Activated CD8-positive, alpha-beta memory T cell treated with anti-CD3 and anti-CD28 coated beads for 48 hours (primary cell): ENCODE measurements at regions not wholly inside any gene's neighbourhood (a gene's known extent, or its start where the extent isn't known, plus 50 kb on each side); places are given as distances from the start of the nearest gene placed in this dataset.

Experiments
- DNase-seq, 3 experiments: peaks; one replicate each; pipeline ENCODE4 v3.0.0-alpha.2; 2020; ENCODE audit warnings: low read depth in 2 of 3, low spot score in 2 of 3

- DNase-seq = no peak
Measured at GRCh38 chr2:128624956-128625355, 306.3 kb upstream of the HS6ST1 start.

- DNase-seq = no peak
Measured at GRCh38 chr2:128625421-128625820, 306.8 kb upstream of the HS6ST1 start.

DNA sequence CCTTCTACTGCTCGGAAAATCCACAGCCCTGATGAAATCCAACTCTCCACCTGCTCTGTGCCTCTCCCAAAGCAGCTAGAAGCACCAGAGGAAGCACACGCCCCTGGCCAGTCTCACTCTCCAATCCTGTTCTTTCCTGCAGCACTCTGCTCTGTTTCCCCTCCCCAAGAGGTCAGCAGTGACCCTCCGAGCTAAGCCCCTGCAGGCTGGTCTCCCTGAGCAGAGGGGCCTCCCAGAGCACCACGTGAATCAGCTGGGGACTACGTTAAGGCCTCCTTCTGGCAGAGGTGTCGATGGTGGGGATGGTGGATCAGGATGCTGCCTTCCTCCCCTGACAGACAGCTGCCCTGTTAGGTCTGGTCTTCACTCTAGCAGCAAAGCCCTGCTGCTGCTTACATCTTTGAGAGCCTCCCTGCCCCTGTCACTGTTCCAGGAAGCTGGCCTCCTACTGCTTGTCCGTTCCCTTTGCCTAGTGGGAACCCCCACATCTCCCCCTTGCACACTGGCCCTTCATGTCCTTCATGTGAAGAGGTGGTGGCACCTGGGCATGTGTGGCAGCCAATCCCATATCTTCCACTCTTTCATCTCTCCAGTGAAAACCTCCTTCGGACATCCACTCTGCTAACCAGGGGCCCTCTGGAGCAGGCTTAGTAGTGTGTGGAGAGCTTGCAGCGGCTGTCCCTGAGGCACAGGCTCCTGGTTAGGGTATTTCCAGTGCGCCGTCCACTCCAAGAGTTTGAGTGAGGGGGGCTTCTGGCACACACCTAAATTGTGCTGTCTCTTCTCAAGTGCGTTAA, 307.5 kb upstream of the HS6ST1 start:
- no peak for DNase-seq

DNA sequence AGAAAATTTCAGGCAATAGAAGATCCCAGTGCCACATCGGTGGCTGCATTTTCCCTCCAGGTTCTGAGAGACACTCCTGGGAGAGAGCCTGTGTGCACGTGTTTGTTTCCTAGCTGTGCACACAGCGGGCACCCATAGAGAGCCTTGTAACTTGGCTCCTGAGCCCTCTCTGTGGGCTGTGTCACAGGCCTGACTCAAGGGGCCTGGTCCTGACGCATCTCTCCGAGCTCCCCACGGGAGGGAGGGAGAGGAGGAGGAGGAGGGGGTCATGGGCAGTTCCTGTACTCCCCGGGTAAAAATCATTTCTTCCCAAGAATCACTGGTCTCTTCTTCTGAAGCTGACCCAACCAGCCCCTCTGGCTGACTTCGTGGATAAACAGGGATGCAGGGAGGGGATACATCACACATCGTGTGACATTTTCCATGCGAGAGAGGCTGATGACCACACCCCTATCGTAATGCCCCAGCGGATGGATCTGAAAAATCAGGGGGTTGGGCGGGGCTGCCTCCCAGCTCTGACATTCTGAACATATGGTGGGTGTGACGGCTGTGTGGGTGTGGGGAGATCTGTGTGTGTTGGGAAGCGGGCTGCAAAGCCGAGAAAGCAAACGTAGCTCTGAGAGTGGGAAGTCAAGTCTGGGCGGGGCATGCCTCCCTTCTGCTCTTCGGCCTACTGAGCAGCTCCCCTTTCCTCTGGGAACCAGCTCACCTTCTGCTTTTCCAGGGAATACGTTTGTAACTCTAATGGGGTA, 308.3 kb upstream of the HS6ST1 start:
- no peak for DNase-seq

GRCh38 chr2:128628206-128628605, 309.5 kb upstream of the HS6ST1 start:
- no peak for DNase-seq

DNA sequence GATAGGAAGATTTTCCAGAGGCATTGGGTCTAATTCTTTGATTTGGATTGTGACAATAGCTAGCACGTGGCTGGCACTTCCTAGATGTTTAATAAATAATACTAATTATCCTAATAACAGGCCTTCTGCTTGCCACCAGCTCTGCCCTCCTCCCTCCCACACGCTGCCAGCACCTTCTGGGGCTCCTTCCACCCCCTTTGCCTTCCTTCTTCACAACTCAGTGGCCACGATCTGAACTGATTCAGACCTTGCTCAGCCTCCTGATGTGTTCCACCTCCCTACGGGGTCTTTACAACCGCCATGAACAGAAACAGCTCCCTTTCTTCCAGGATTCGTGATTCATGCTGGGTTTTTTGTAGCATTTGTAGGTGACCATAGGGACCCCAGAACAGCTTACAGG, 310.3 kb upstream of the HS6ST1 start:
- no peak for DNase-seq

GRCh38 chr2:128630974-128631697, 312.5 kb upstream of the HS6ST1 start:
- no peak for DNase-seq

DNA sequence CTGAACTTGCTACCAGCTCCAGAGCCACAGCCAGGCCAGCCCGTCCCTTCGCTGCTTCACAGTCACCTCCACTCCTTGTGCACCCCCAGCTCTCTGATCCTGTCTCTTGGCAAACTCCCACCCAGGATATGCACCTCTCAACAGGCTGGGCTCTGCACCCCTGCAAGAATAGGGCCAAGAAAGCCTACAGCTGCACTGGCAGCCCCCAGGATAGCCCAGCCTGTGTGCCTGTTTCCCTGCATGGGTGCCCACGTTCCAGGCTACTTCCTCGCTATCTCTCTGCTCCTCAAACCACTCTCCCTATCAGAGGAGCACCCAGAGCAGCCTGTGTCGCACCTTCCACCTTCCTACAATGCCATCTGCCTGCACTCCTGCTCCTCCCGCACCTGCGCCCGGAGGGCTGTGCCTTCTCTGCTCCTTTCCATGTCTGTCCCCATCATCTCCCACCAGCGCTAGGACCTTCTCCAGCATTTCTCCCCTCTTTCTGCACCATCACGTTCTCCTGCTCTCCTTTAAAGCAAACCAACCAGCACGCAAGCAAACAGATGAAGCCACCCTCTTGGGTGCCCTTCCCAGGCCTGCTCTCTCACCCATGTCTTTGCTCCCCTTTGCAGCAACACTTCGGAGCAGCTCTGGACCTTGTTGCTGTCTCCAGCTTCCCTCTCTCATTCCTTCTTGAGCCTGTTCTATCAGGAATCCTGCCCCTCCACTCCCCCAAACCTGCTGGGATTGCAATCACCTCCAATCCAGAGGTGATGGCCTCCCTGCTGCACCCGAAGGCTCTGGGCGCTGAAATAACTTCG, 313.2 kb upstream of the HS6ST1 start:
- DNase-seq = no peak

DNA sequence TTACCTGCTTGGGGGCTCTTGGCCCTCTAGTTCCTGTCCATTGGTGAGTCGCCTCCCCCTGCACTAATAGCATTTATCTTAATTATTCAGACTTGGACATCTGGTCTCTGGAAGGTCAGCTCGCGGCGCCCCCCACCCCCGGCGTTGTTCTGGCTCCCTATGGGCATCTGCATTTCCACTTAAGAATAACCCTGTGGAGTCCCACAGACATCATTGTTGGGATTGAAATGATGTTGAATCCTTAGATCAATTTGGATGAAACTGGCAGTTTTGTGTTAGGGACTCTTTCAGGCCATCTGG, 313.8 kb upstream of the HS6ST1 start:
- no peak for DNase-seq

DNA sequence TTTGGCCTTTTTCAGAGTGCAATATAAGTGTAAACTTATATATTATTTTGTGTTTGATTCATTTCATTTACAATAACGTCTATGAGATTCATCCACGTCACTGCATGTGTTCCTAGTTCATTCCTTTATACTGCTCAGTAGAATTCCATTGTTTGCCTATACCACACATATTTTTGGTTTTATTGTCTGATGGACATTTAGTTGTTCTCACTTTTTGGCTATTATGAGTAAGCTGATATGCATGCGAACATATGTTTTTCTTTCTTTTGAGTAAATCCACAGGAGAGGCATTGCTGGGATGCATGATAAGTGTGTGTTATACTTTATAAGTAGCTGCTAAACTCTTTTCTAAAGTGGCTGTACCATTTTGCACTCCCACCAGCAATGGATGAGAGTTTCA, 314.8 kb upstream of the HS6ST1 start:
- no peak for DNase-seq

DNA sequence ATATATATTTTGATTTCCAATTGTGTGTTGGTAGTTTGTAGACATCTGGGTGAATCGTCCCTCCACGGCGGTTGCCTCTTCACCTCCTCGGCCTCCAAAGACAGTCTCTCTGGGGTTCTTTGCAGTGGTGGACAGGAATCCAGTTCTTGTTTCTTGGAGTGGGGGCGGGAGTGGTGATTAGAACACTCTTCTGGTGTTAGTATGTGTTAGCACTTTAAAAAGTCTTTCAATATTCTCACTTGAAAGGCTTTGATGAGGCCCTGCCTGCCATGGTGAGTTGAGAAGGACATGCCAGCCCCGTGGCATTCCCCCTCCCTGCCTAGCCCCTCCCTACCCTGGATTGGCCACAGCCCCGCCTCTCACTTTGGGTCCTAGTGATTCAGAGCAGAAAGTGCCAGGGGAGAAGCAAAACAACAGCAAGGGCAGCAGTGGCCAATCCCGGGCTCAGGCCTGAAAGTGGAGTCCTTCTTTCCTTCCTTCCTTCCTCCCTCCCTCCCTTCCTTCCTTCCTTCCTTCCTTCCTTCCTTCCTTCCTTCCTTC, 316.8 kb upstream of the HS6ST1 start:
- DNase-seq = no peak

- no peak for DNase-seq
Measured at GRCh38 chr2:128636802-128637147, 318.1 kb upstream of the HS6ST1 start.

DNA sequence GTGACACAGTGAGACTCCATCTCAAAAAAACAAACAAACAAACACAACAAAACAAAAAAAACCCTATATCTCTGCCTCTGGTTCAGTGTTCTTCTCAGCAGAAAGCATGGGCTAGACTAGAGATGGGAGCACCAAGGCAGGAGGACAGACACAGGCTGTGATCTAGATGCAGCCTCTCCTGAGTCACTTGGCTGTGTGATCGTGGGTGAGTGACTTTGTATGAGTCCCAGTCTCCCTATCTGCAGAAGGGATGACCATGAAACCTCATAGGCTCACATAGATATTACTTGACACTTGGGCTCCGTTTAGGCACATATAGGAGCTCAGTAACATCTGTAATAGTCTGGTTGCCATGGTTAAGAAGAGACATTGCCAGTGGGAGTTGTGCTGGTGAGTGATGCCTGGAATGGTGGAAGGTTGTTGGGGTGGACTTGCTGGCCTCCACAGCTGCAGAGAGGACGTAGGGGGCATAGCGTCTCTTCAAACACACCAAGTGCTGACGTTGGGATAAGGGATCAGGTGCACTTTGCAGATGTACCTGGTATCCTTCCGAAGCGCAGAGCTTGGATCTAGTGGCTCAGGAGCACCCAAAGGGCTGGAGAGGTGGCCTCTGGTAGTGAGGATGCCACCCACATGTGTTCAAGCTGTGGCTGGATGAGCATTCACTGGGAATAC, 318.9 kb upstream of the HS6ST1 start:
- DNase-seq = no peak

- no peak for DNase-seq
Measured at GRCh38 chr2:128638341-128639119, 319.9 kb upstream of the HS6ST1 start.

GRCh38 chr2:128639120-128639477, 320.4 kb upstream of the HS6ST1 start:
- DNase-seq = no peak

DNA sequence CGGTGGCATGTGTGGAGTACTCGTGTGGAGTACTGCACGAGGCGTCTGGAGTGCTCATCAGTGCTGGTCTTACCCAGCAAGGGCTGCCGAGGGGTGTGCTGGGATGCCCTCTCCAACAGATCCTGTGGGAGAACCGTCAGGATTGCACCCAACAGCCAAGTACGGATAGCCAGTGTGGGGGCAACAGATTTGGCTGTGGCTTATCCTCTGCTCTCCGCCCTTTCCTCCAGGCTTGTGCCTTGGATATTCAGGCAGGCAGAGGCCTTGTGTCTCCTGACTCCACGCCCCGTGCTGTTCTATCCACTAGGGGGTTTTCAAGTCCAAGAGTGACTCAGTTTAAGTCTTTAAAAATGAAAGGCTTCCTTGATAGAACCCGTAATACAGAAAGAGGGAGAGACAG, 321.0 kb upstream of the HS6ST1 start:
- DNase-seq = no peak

DNA sequence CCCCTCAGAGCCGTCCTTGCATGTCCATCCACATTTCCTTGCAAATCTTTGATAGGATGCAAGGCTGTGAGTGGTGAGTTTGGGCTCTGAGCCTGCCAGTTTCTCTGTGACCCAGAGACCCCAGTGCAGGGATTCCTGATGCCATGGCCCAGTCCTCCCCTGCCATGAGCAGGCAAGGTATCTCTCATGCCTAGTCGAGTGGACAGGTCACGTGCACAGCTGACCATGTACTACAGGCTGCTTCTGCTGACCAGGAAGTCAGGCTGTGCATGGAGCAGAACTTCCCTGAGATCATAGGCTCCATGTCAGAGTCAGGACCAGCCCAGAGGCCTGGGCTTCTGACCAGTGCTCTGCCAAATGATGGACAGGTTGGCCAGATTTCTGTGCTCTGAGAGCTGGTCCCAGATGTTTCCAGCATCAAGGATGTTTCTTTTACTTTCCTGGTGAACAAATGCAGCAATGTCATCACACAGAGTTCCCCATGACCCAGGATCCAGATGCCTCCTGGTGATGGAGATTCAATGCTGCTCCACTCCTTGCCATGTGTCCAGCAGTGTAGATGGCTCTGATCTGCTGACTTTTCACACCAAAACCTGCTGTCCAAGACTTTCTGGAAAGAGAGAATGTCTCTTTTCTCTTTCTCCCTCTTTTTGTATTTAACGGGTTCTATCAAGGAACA, 321.6 kb upstream of the HS6ST1 start:
- no peak for DNase-seq

- DNase-seq = no peak
Measured at GRCh38 chr2:128640845-128641360, 322.2 kb upstream of the HS6ST1 start.

DNA sequence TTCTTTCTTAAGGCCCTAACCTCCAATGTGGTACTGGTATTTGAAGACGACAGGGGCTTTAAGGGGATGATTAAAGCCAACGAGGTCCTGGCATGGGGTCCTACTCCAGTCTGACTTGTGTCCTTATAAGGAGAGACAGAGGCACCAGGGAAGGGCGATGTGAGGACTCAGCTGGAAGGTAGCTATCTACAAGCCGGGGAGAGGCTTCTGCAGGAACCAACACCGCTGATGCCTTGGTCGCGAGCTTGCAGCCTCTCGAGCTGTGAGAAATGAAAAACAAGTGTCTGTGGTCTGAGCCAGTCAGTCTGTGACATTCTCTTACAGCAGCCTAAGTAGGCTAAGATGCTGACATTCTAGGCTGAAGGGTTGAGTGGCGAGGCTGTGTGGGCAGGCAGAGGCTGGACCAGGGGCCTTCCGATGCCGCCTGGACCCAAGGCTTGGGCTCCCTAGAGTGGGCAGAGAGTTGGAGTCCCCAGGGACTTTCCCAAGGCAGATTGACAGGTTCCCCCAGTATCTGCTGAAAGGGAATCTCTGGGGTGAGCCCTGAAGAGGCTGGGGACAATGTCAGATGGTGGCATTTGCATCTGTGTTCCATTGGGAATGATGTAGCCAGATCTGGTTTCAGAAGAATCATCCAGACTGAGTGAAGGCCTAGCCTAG, 322.9 kb upstream of the HS6ST1 start:
- no peak for DNase-seq
